ENCODE measurements at regions not wholly inside any gene's neighbourhood (a gene's known extent, or its start where the extent isn't known, plus 50 kb on each side); places are given as distances from the start of the nearest gene placed in this dataset.
A peak's percentile ranks its signal among the peaks of the same experiment; 100 is the strongest.
"Not testable (repeated sequence)": the region's sequence is repeated elsewhere in the genome, so short reads cannot be mapped to it uniquely, and the experiment has no call there.

DNA sequence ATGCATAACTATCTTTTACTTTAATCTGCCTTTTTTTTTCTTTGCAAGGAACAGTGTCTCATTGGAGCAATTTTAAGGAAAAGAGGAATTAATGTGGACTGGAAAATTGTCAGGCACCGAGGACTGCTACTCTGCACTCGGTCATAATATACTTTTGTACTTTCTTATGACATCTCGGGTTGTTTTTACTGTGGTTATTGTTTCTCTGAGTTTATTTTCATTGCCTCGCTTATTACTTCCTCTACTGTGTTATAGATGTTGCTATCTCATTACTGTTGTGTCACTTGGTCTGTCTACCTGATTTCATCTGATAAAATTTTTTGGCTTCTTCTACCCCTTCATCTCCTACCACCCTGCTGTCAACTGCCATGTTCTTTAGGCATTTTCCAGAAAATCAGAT lies 213.5 kb upstream of the POU1F1 start:
- Histone ChIP-seq H3K4me1 (ENCODE audit: control insufficient read depth, extremely low read depth, insufficient read depth, low read length) (no peaks in the 10 kb centered on the region), H3K79me2 (ENCODE audit: control insufficient read depth, insufficient read depth, low read length) (no peaks in the 10 kb centered on the region), H3K9ac (ENCODE audit: insufficient read depth, low read length) (no peak overlapping the region), H3K9me3 (ENCODE audit: control insufficient read depth, insufficient read depth, low read depth, low read length) (no peaks in the 10 kb centered on the region), H3K4me3 (replicated peaks in 1 of 4; ENCODE audit: control extremely low read depth in 1 of 4, insufficient read depth in 1 of 4, low read depth in 3 of 4, low read length in 4 of 4) (no peak overlapping the region), H3K4me2 (ENCODE audit: extremely low read depth, insufficient read depth, low read length) (no peak overlapping the region), H3K27me3 (ENCODE audit: control insufficient read depth, insufficient read depth, low read length) (no peaks in the 10 kb centered on the region), H3K27ac (ENCODE audit: insufficient read depth, low read length) (no peak overlapping the region), H3K36me3 (ENCODE audit: control insufficient read depth, insufficient read depth, low read length) (no peaks in the 10 kb centered on the region), H2AFZ (ENCODE audit: low read length) (no peak overlapping the region), H4K20me1 (ENCODE audit: control insufficient read depth, extremely low read depth, insufficient read depth, low read length) (no peaks in the 10 kb centered on the region)
- DNase-seq (ENCODE audit: low read depth in 2 of 2): no peak
- TF ChIP-seq EZH2 (IDR thresholded peaks at IDR 0.05; ENCODE audit: low read length, missing control alignments) (no peak), CTCF (conservative IDR thresholded peaks at IDR 0.05 in 1 of 2, IDR thresholded peaks at IDR 0.05 in 1 of 2; ENCODE audit: low read depth in 1 of 2, low read length in 2 of 2) (no peak)

DNA sequence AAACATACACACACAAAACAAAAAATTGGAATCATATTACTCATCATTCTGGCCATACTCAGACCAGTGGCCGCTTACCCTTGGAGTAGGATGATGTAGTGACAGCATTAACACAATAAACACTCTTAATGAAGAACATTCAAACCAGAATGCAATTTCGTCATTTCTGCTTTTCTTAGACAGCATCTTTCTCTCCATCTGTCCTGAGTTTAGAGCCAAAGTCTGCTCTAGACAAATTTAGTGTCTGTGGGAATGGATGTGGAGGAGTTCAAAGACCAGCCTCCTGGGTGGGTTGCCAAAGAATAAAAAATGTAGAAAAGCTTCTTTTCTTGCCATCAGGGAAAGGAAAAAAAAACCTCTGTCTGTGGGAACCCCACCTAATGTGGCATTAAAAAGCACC lies 212.4 kb upstream of the POU1F1 start:
- TF ChIP-seq EZH2 (IDR thresholded peaks at IDR 0.05; ENCODE audit: low read length, missing control alignments) (no peak), CTCF (conservative IDR thresholded peaks at IDR 0.05 in 1 of 2, IDR thresholded peaks at IDR 0.05 in 1 of 2; ENCODE audit: low read depth in 1 of 2, low read length in 2 of 2) (no peak)
- Histone ChIP-seq H2AFZ (ENCODE audit: low read length) (no peak overlapping the region), H3K36me3 (ENCODE audit: control insufficient read depth, insufficient read depth, low read length) (no peaks in the 10 kb centered on the region), H3K9me3 (ENCODE audit: control insufficient read depth, insufficient read depth, low read depth, low read length) (no peaks in the 10 kb centered on the region), H4K20me1 (ENCODE audit: control insufficient read depth, extremely low read depth, insufficient read depth, low read length) (no peaks in the 10 kb centered on the region), H3K27me3 (ENCODE audit: control insufficient read depth, insufficient read depth, low read length) (no peaks in the 10 kb centered on the region), H3K27ac (ENCODE audit: insufficient read depth, low read length) (no peak overlapping the region), H3K4me3 (replicated peaks in 1 of 4; ENCODE audit: control extremely low read depth in 1 of 4, insufficient read depth in 1 of 4, low read depth in 3 of 4, low read length in 4 of 4) (no peak overlapping the region), H3K4me1 (ENCODE audit: control insufficient read depth, extremely low read depth, insufficient read depth, low read length) (no peaks in the 10 kb centered on the region), H3K79me2 (ENCODE audit: control insufficient read depth, insufficient read depth, low read length) (no peaks in the 10 kb centered on the region), H3K4me2 (ENCODE audit: extremely low read depth, insufficient read depth, low read length) (no peak overlapping the region), H3K9ac (ENCODE audit: insufficient read depth, low read length) (no peak overlapping the region)
- DNase-seq (ENCODE audit: low read depth in 2 of 2): peak in 1 of 2 donors; percentile 8

DNA sequence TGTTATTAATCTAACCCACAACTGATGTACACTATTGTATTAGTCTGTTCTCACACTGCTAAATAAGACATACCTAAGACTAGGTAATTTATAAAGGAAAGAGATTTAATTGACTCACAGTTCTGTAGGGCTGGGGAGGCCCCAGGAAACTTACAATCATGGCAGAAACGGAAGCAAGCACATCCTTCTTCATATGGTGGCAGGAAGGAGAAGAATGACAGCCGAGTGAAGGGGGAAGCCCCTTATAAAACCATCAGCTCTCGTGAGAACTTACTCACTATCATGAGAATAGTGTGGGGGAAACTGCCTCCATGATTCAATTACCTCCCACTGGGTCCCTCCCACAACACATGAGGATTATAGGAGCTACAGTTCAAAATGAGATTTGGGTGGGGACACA lies 210.3 kb upstream of the POU1F1 start:
- not testable (repeated sequence) for H3K4me2 ChIP-seq (ENCODE audit: extremely low read depth, insufficient read depth, low read length); H3K9ac ChIP-seq (ENCODE audit: insufficient read depth, low read length); H3K4me1 ChIP-seq (ENCODE audit: control insufficient read depth, extremely low read depth, insufficient read depth, low read length); H3K9me3 ChIP-seq (ENCODE audit: control insufficient read depth, insufficient read depth, low read depth, low read length); H2AFZ ChIP-seq (ENCODE audit: low read length); H3K27me3 ChIP-seq (ENCODE audit: control insufficient read depth, insufficient read depth, low read length); H3K4me3 ChIP-seq (replicated peaks in 1 of 4; ENCODE audit: control extremely low read depth in 1 of 4, insufficient read depth in 1 of 4, low read depth in 3 of 4, low read length in 4 of 4); DNase-seq (ENCODE audit: low read depth in 2 of 2); H4K20me1 ChIP-seq (ENCODE audit: control insufficient read depth, extremely low read depth, insufficient read depth, low read length); H3K27ac ChIP-seq (ENCODE audit: insufficient read depth, low read length); H3K79me2 ChIP-seq (ENCODE audit: control insufficient read depth, insufficient read depth, low read length); H3K36me3 ChIP-seq (ENCODE audit: control insufficient read depth, insufficient read depth, low read length)

GRCh38 chr3:87486115-87486514 lies 209.7 kb upstream of the POU1F1 start:
- no peaks in the 10 kb centered on the region for H3K79me2 ChIP-seq (ENCODE audit: control insufficient read depth, insufficient read depth, low read length)
- TF ChIP-seq EZH2 (IDR thresholded peaks at IDR 0.05; ENCODE audit: low read length, missing control alignments) (no peak), CTCF (conservative IDR thresholded peaks at IDR 0.05 in 1 of 2, IDR thresholded peaks at IDR 0.05 in 1 of 2; ENCODE audit: low read depth in 1 of 2, low read length in 2 of 2) (no peak)
- DNase-seq (ENCODE audit: low read depth in 2 of 2): no peak

More at GRCh38 chr3:87486115-87486514, 209.7 kb upstream of the POU1F1 start:
- Histone ChIP-seq H3K9ac (ENCODE audit: insufficient read depth, low read length) (no peak overlapping the region), H3K9me3 (ENCODE audit: control insufficient read depth, insufficient read depth, low read depth, low read length) (no peaks in the 10 kb centered on the region), H3K4me2 (ENCODE audit: extremely low read depth, insufficient read depth, low read length) (no peak overlapping the region), H4K20me1 (ENCODE audit: control insufficient read depth, extremely low read depth, insufficient read depth, low read length) (no peaks in the 10 kb centered on the region), H3K4me3 (replicated peaks in 1 of 4; ENCODE audit: control extremely low read depth in 1 of 4, insufficient read depth in 1 of 4, low read depth in 3 of 4, low read length in 4 of 4) (no peak overlapping the region), H3K36me3 (ENCODE audit: control insufficient read depth, insufficient read depth, low read length) (no peaks in the 10 kb centered on the region), H3K4me1 (ENCODE audit: control insufficient read depth, extremely low read depth, insufficient read depth, low read length) (no peaks in the 10 kb centered on the region), H3K27ac (ENCODE audit: insufficient read depth, low read length) (no peak overlapping the region), H3K27me3 (ENCODE audit: control insufficient read depth, insufficient read depth, low read length) (no peaks in the 10 kb centered on the region), H2AFZ (ENCODE audit: low read length) (no peak overlapping the region)

Data from fibroblast of lung (primary cell).